ENCODE measurements at regions not wholly inside any gene's neighbourhood (a gene's known extent, or its start where the extent isn't known, plus 50 kb on each side); places are given as distances from the start of the nearest gene placed in this dataset.

- TF ChIP-seq CTCF (IDR thresholded peaks at IDR 0.05) (no peak), EP300 (IDR thresholded peaks at IDR 0.05) (no peak)
Measured at GRCh38 chr21:28655471-28655870, 337.2 kb downstream of the LTN1 start.
